ENCODE measurements at regions not wholly inside any gene's neighbourhood (a gene's known extent, or its start where the extent isn't known, plus 50 kb on each side); places are given as distances from the start of the nearest gene placed in this dataset.

DNA sequence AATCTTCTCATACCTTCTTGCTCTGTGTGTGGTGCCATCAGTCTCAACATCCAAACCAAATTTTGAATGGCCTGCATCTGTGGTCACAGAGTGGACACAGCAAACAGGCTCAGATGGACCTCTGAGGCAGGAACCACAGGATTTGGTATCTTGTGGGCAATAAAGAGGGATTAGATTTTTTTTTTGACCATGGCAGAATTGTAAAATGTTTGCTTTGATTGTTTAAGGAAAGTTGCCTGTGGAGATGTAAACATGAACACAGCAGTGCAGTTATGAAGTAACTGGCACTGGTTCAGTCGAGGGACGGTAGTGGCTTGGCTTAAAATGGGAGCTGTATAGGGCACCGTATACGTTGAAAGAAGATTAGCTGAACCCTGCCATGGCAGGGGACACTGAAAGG is 464.7 kb downstream of the SH2D4B start:
- Mint-ChIP-seq H3K4me1 (no peaks in the 10 kb centered on the region), H3K9me3 (ENCODE audit: insufficient read depth) (no peaks in the 10 kb centered on the region), H3K27me3 (peaks cover 7% of the 10 kb centered on the region), H3K27ac (no peak overlapping the region), H3K4me3 (no peak overlapping the region)
- Histone ChIP-seq H3K4me3 (ENCODE audit: control extremely low read depth in 1 of 5, extremely low read depth in 1 of 5, insufficient read depth in 1 of 5, low read depth in 2 of 5, low read length in 4 of 5) (no peak overlapping the region), H3K4me2 (replicated peaks; ENCODE audit: low read depth, low read length, poor library complexity, severe bottlenecking) (no peak overlapping the region), H3K36me3 (replicated peaks in 1 of 2; ENCODE audit: control extremely low read depth in 1 of 2, control insufficient read depth in 1 of 2, extremely low read depth in 1 of 2, insufficient read depth in 2 of 2, low read length in 1 of 2) (no peaks in the 10 kb centered on the region), H3K79me2 (ENCODE audit: control insufficient read depth, insufficient read depth, low read length) (no peaks in the 10 kb centered on the region), H3K9ac (ENCODE audit: low read length) (no peak overlapping the region), H2AFZ (ENCODE audit: insufficient read depth, low read depth, low read length, poor library complexity, severe bottlenecking) (no peak overlapping the region), H3K27me3 (replicated peaks in 1 of 4; ENCODE audit: control extremely low read depth in 1 of 4, control insufficient read depth in 3 of 4, insufficient read depth in 4 of 4, low read length in 3 of 4) (no peaks in the 10 kb centered on the region), H3K4me1 (ENCODE audit: control insufficient read depth in 2 of 2, insufficient read depth in 2 of 2, low read length in 2 of 2) (no peaks in the 10 kb centered on the region), H3K27ac (ENCODE audit: low read length in 2 of 2) (no peak overlapping the region), H4K20me1 (ENCODE audit: control insufficient read depth, insufficient read depth, low read length, poor library complexity, severe bottlenecking) (no peaks in the 10 kb centered on the region), H3K9me3 (ENCODE audit: control extremely low read depth in 1 of 3, control insufficient read depth in 2 of 3, insufficient read depth in 1 of 3, low read length in 2 of 3) (peaks cover 0 to 2% (median 0%) of the 10 kb centered on the region in 3 donors)
- WGBS (ENCODE audit: insufficient coverage), result 94% methylated on average over 4 of the region's 4 CpGs
- ATAC-seq (ENCODE audit: low read depth) (no peak), DNase-seq (no peak)
- ChIA-PET POLR2A (no interaction called here), CTCF (interaction anchor here (0.7 kb wide), 1 partner anchor 165 kb away, joined by 3 read pairs; no protein-coding TSS in a partner anchor)
- intact Hi-C loops (cut with micrococcal nuclease), result no loop called here
- no peak for TF ChIP-seq EZH2 (IDR thresholded peaks at IDR 0.05; ENCODE audit: borderline replicate concordance, insufficient read depth, low read depth, low read length, poor library complexity, severe bottlenecking)
- TF ChIP-seq, protein P1, sequence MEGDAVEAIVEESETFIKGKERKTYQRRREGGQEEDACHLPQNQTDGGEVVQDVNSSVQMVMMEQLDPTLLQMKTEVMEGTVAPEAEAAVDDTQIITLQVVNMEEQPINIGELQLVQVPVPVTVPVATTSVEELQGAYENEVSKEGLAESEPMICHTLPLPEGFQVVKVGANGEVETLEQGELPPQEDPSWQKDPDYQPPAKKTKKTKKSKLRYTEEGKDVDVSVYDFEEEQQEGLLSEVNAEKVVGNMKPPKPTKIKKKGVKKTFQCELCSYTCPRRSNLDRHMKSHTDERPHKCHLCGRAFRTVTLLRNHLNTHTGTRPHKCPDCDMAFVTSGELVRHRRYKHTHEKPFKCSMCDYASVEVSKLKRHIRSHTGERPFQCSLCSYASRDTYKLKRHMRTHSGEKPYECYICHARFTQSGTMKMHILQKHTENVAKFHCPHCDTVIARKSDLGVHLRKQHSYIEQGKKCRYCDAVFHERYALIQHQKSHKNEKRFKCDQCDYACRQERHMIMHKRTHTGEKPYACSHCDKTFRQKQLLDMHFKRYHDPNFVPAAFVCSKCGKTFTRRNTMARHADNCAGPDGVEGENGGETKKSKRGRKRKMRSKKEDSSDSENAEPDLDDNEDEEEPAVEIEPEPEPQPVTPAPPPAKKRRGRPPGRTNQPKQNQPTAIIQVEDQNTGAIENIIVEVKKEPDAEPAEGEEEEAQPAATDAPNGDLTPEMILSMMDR (IDR thresholded peaks at IDR 0.05), result no peak

GRCh38 chr10:81007872-81008271 is 470.2 kb downstream of the SH2D4B start:
- TF ChIP-seq EZH2 (IDR thresholded peaks at IDR 0.05; ENCODE audit: borderline replicate concordance, insufficient read depth, low read depth, low read length, poor library complexity, severe bottlenecking), result no peak
- TF ChIP-seq, protein P1 (IDR thresholded peaks at IDR 0.05), result no peak
- no peak for ATAC-seq (ENCODE audit: low read depth)
- no peak overlapping the region for H3K9ac ChIP-seq (ENCODE audit: low read length)
- H3K4me3 Mint-ChIP-seq, result no peak overlapping the region
- H3K36me3 ChIP-seq (replicated peaks in 1 of 2; ENCODE audit: control extremely low read depth in 1 of 2, control insufficient read depth in 1 of 2, extremely low read depth in 1 of 2, insufficient read depth in 2 of 2, low read length in 1 of 2), result no peaks in the 10 kb centered on the region
- no peaks in the 10 kb centered on the region for H4K20me1 ChIP-seq (ENCODE audit: control insufficient read depth, insufficient read depth, low read length, poor library complexity, severe bottlenecking)
- no peak for DNase-seq
- no peaks in the 10 kb centered on the region for H3K4me1 ChIP-seq (ENCODE audit: control insufficient read depth in 2 of 2, insufficient read depth in 2 of 2, low read length in 2 of 2)
- H2AFZ ChIP-seq (ENCODE audit: insufficient read depth, low read depth, low read length, poor library complexity, severe bottlenecking), result no peak overlapping the region
- H3K79me2 ChIP-seq (ENCODE audit: control insufficient read depth, insufficient read depth, low read length), result no peaks in the 10 kb centered on the region
- no peak overlapping the region for H3K4me3 ChIP-seq (ENCODE audit: control extremely low read depth in 1 of 5, extremely low read depth in 1 of 5, insufficient read depth in 1 of 5, low read depth in 2 of 5, low read length in 4 of 5)
- no peak overlapping the region for H3K27ac Mint-ChIP-seq
- no CpG with 5 or more reads among the region's 1 CpG for WGBS (ENCODE audit: insufficient coverage)
- H3K27me3 ChIP-seq (replicated peaks in 1 of 4; ENCODE audit: control extremely low read depth in 1 of 4, control insufficient read depth in 3 of 4, insufficient read depth in 4 of 4, low read length in 3 of 4), result no peaks in the 10 kb centered on the region
- ChIA-PET POLR2A (no interaction called here), CTCF (interaction anchor here (1.2 kb wide), 1 partner anchor 11 kb away, joined by 4 read pairs; no protein-coding TSS in a partner anchor)
- H3K4me1 Mint-ChIP-seq, result no peaks in the 10 kb centered on the region
- peaks cover 0 to 2% (median 0%) of the 10 kb centered on the region in 3 donors for H3K9me3 ChIP-seq (ENCODE audit: control extremely low read depth in 1 of 3, control insufficient read depth in 2 of 3, insufficient read depth in 1 of 3, low read length in 2 of 3)
- H3K4me2 ChIP-seq (replicated peaks; ENCODE audit: low read depth, low read length, poor library complexity, severe bottlenecking), result no peak overlapping the region
- no peaks in the 10 kb centered on the region for H3K9me3 Mint-ChIP-seq (ENCODE audit: insufficient read depth)
- intact Hi-C loops (cut with micrococcal nuclease), result no loop called here
- no peak overlapping the region for H3K27ac ChIP-seq (ENCODE audit: low read length in 2 of 2)
- H3K27me3 Mint-ChIP-seq, result peaks cover 4% of the 10 kb centered on the region

Measured in B cell (primary cell).